ENCODE measurements at regions not wholly inside any gene's neighbourhood (a gene's known extent, or its start where the extent isn't known, plus 50 kb on each side); places are given as distances from the start of the nearest gene placed in this dataset.
"Not testable (repeated sequence)": the region's sequence is repeated elsewhere in the genome, so short reads cannot be mapped to it uniquely, and the experiment has no call there.

GRCh38 chr9:85322592-85322991 lies 419.2 kb downstream of the AGTPBP1 start:
- no peak for DNase-seq

- no peak for DNase-seq
Observed at GRCh38 chr9:85321561-85321960, 420.2 kb downstream of the AGTPBP1 start.

- DNase-seq: no peak
Observed at GRCh38 chr9:85319936-85320656, 421.7 kb downstream of the AGTPBP1 start.

GRCh38 chr9:85315535-85315934 lies 426.2 kb downstream of the AGTPBP1 start:
- DNase-seq: not testable (repeated sequence)

GRCh38 chr9:85310573-85310972 lies 431.2 kb downstream of the AGTPBP1 start:
- DNase-seq: no peak

- DNase-seq: no peak
Observed at GRCh38 chr9:85303757-85304134, 438.0 kb downstream of the AGTPBP1 start.

GRCh38 chr9:85302938-85303756 lies 438.6 kb downstream of the AGTPBP1 start:
- no peak for DNase-seq

GRCh38 chr9:85298499-85298898 lies 443.3 kb downstream of the AGTPBP1 start:
- no peak for DNase-seq

- not testable (repeated sequence) for DNase-seq
Observed at GRCh38 chr9:85295244-85295643, 446.5 kb downstream of the AGTPBP1 start.

- DNase-seq: no peak
Observed at GRCh38 chr9:85292261-85292660, 449.5 kb downstream of the AGTPBP1 start.

GRCh38 chr9:85291266-85291665 lies 450.5 kb downstream of the AGTPBP1 start:
- no peak for DNase-seq

- no peak for DNase-seq
Observed at GRCh38 chr9:85290019-85290418, 451.7 kb downstream of the AGTPBP1 start.

GRCh38 chr9:85289142-85289541 lies 452.6 kb downstream of the AGTPBP1 start:
- no peak for DNase-seq

GRCh38 chr9:85283421-85283820 lies 458.3 kb downstream of the AGTPBP1 start:
- DNase-seq: no peak

- DNase-seq: no peak
Observed at GRCh38 chr9:85278769-85279168, 463.0 kb downstream of the AGTPBP1 start.

GRCh38 chr9:85276741-85277140 lies 465.0 kb downstream of the AGTPBP1 start:
- DNase-seq: no peak

GRCh38 chr9:85269811-85270210 lies 471.9 kb downstream of the AGTPBP1 start:
- no peak for DNase-seq

- no peak for DNase-seq
Observed at GRCh38 chr9:85268131-85268530, 473.6 kb downstream of the AGTPBP1 start.

GRCh38 chr9:85264695-85265094 lies 477.1 kb downstream of the AGTPBP1 start:
- no peak for DNase-seq

- no peak for DNase-seq
Observed at GRCh38 chr9:85263288-85263687, 478.5 kb downstream of the AGTPBP1 start.

GRCh38 chr9:85262333-85262732 lies 479.4 kb downstream of the AGTPBP1 start:
- DNase-seq: no peak

- DNase-seq: no peak
Observed at GRCh38 chr9:85260275-85260845, 481.4 kb downstream of the AGTPBP1 start.

- DNase-seq: peak in 1 of 2 experiments; percentile 22
Observed at GRCh38 chr9:85258823-85259370, 482.9 kb downstream of the AGTPBP1 start.

- no peak for DNase-seq
Observed at GRCh38 chr9:85258236-85258635, 483.5 kb downstream of the AGTPBP1 start.
